ENCODE measurements at regions not wholly inside any gene's neighbourhood (a gene's known extent, or its start where the extent isn't known, plus 50 kb on each side); places are given as distances from the start of the nearest gene placed in this dataset.

GRCh38 chr5:101404531-101404930, 501.4 kb upstream of the ST8SIA4 start:
- WGBS: 45% methylated on average over 1 of the region's 1 CpG

GRCh38 chr5:101393795-101394450, 490.8 kb upstream of the ST8SIA4 start:
- 62% methylated on average over 5 of the region's 5 CpGs for WGBS
- Histone ChIP-seq H3K4me3 (ENCODE audit: low read depth in 1 of 3, low read length in 3 of 3) (no peak overlapping the region), H3K9ac (ENCODE audit: low read depth in 1 of 2, low read length in 2 of 2) (no peak overlapping the region), H3K36me3 (ENCODE audit: control insufficient read depth in 4 of 4, insufficient read depth in 3 of 4, low read depth in 1 of 4, low read length in 3 of 4) (no peaks in the 10 kb centered on the region), H3K4me1 (ENCODE audit: control insufficient read depth in 4 of 4, insufficient read depth in 4 of 4, low read length in 3 of 4) (no peaks in the 10 kb centered on the region), H3K27me3 (ENCODE audit: control insufficient read depth in 4 of 4, insufficient read depth in 4 of 4, low read length in 3 of 4) (no peaks in the 10 kb centered on the region), H3K9me3 (ENCODE audit: control insufficient read depth in 4 of 4, low read length in 3 of 4) (no peaks in the 10 kb centered on the region), H3K27ac (ENCODE audit: low read depth in 1 of 2, low read length in 2 of 2) (no peak overlapping the region)
- TF ChIP-seq YY1 (IDR thresholded peaks at IDR 0.05): no peak
- no peak for TF ChIP-seq MAX (IDR thresholded peaks at IDR 0.05)
- no peak for TF ChIP-seq RAD21 (IDR thresholded peaks at IDR 0.05)
- no peak for DNase-seq (ENCODE audit: low spot score)

More at GRCh38 chr5:101404531-101404930, 501.4 kb upstream of the ST8SIA4 start:
- no peak for DNase-seq (ENCODE audit: low spot score)
- H3K36me3 ChIP-seq (ENCODE audit: control insufficient read depth in 4 of 4, insufficient read depth in 3 of 4, low read depth in 1 of 4, low read length in 3 of 4): no peaks in the 10 kb centered on the region
- peak overlapping the region in 1 of 2 donors; percentile 22 for H3K9ac ChIP-seq (ENCODE audit: low read depth in 1 of 2, low read length in 2 of 2)
- H3K27ac ChIP-seq (ENCODE audit: low read depth in 1 of 2, low read length in 2 of 2): no peak overlapping the region
- no peaks in the 10 kb centered on the region for H3K4me1 ChIP-seq (ENCODE audit: control insufficient read depth in 4 of 4, insufficient read depth in 4 of 4, low read length in 3 of 4)
- H3K4me3 ChIP-seq (ENCODE audit: low read depth in 1 of 3, low read length in 3 of 3): no peak overlapping the region
- H3K9me3 ChIP-seq (ENCODE audit: control insufficient read depth in 4 of 4, low read length in 3 of 4): no peaks in the 10 kb centered on the region
- no peak for TF ChIP-seq SP1 (IDR thresholded peaks at IDR 0.05)
- TF ChIP-seq HNF4G (IDR thresholded peaks at IDR 0.05): no peak
- no peak for TF ChIP-seq HNF4A (conservative IDR thresholded peaks at IDR 0.05)
- no peak for TF ChIP-seq CTCF (IDR thresholded peaks at IDR 0.05; ENCODE audit: low read depth, low read length, missing input control)
- no peak for TF ChIP-seq TAF1 (conservative IDR thresholded peaks at IDR 0.05)
- TF ChIP-seq GABPA (IDR thresholded peaks at IDR 0.05 in 1 of 2, conservative IDR thresholded peaks at IDR 0.05 in 1 of 2): no peak
- no peak for TF ChIP-seq ZBTB33 (IDR thresholded peaks at IDR 0.05)
- no peak for TF ChIP-seq YY1 (IDR thresholded peaks at IDR 0.05)
- no peak for TF ChIP-seq RAD21 (IDR thresholded peaks at IDR 0.05)
- TF ChIP-seq JUND (IDR thresholded peaks at IDR 0.05): no peak
- no peak for TF ChIP-seq RXRA (IDR thresholded peaks at IDR 0.05)
- no peak for TF ChIP-seq FOXA1 (IDR thresholded peaks at IDR 0.05)
- no peak for TF ChIP-seq NR2F2 (IDR thresholded peaks at IDR 0.05)
- no peak for TF ChIP-seq EGR1 (IDR thresholded peaks at IDR 0.05; ENCODE audit: low read depth in 2 of 2)
- H3K27me3 ChIP-seq (ENCODE audit: control insufficient read depth in 4 of 4, insufficient read depth in 4 of 4, low read length in 3 of 4): no peaks in the 10 kb centered on the region

Measured in liver (tissue), 8 donors.